SJSA1 (cell line): ENCODE measurements at regions not wholly inside any gene's neighbourhood (a gene's known extent, or its start where the extent isn't known, plus 50 kb on each side); places are given as distances from the start of the nearest gene placed in this dataset.
A peak's percentile ranks its signal among the peaks of the same experiment; 100 is the strongest.

Experiments
- DNase-seq, 2 experiments: peaks; one replicate each; pipeline ENCODE4 v3.0.0-alpha.2; 2015 to 2020; ENCODE audit warnings: low spot score in 2 of 2, low read depth in 1 of 2
- H3K27ac ChIP-seq: fragments of 250-450 bp; sonication (Bioruptor Pico); 2 replicates; pipeline ENCODE4 v1.5.1; 2020; ENCODE audit warnings: mild to moderate bottlenecking, moderate library complexity
- H3K27me3 ChIP-seq: fragments of 250-450 bp; sonication (Bioruptor Pico); replicated peaks from 2 replicates; pipeline ENCODE4 v1.5.1; 2020; ENCODE audit warnings: mild to moderate bottlenecking, moderate library complexity
- H3K36me3 ChIP-seq: fragments of 250-450 bp; sonication (Bioruptor Pico); 2 replicates; pipeline ENCODE4 v1.5.1; 2020; ENCODE audit warnings: mild to moderate bottlenecking
- H3K4me1 ChIP-seq: fragments of 250-450 bp; sonication (Bioruptor Pico); replicated peaks from 2 replicates; pipeline ENCODE4 v1.6.1; 2021; ENCODE audit warnings: mild to moderate bottlenecking
- H3K4me3 ChIP-seq: fragments of 250-450 bp; sonication (Bioruptor Pico); 2 replicates; pipeline ENCODE4 v1.5.1; 2020; ENCODE audit warnings: mild to moderate bottlenecking
- H3K9me3 ChIP-seq: fragments of 250-450 bp; sonication (Bioruptor Pico); replicated peaks from 2 replicates; pipeline ENCODE4 v1.5.1; 2020; ENCODE audit warnings: mild to moderate bottlenecking

- no peaks in the 10 kb centered on the region for H3K9me3 ChIP-seq
- H3K4me3 ChIP-seq = no peak overlapping the region
- DNase-seq = no peak
- H3K27ac ChIP-seq = no peak overlapping the region
- no peaks in the 10 kb centered on the region for H3K27me3 ChIP-seq
- no peaks in the 10 kb centered on the region for H3K4me1 ChIP-seq
- no peaks in the 10 kb centered on the region for H3K36me3 ChIP-seq
These were observed 210.3 kb downstream of the TMX3 start for GRCh38 chr18:68504441-68505177.

DNA sequence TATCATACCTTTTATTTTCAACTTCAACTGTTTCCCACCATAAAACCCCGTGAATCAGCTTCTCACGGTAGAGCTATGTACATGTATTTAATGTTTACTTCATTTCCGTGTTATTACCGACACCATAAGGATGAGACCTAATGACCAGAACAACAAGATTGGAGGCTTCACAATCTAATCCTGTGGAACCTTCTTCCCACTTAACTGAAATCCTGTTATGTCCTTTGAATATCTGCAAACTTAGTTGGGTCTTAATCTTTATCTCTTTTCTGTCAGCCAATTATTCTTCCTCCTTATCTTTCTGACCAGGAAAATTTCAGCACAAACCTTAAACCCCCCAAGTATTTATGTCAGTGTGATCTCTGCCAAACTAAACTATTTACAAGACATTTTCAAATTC lies 214.4 kb downstream of the TMX3 start:
- H3K27me3 ChIP-seq = no peaks in the 10 kb centered on the region
- H3K36me3 ChIP-seq = no peaks in the 10 kb centered on the region
- no peaks in the 10 kb centered on the region for H3K9me3 ChIP-seq
- no peak overlapping the region for H3K27ac ChIP-seq
- DNase-seq = no peak
- H3K4me1 ChIP-seq = no peaks in the 10 kb centered on the region
- H3K4me3 ChIP-seq = no peak overlapping the region

DNA sequence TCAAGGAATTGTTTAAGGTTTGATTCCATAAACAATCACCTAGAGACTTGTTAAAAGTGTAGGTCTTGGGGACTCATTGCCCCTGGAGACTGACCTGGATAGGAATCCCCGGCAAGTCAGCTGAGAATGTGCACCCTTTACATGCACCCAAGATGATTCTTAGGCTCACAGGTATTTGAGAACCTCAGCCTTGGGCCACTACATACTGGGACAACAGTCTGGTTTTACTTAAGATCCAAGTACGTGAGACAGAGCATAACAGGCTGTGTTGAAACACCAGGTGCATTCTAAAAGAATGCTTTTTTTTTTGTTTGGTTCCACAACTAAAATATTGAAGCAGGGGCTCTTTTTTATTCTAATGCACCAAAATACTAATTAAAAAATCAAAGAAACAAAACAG lies 215.8 kb downstream of the TMX3 start:
- DNase-seq = no peak
- no peaks in the 10 kb centered on the region for H3K9me3 ChIP-seq
- no peaks in the 10 kb centered on the region for H3K27me3 ChIP-seq
- no peaks in the 10 kb centered on the region for H3K4me1 ChIP-seq
- no peak overlapping the region for H3K27ac ChIP-seq
- no peak overlapping the region for H3K4me3 ChIP-seq
- H3K36me3 ChIP-seq = no peaks in the 10 kb centered on the region

GRCh38 chr18:68498636-68499035 lies 216.3 kb downstream of the TMX3 start:
- no peaks in the 10 kb centered on the region for H3K4me1 ChIP-seq
- H3K27ac ChIP-seq = no peak overlapping the region
- no peaks in the 10 kb centered on the region for H3K36me3 ChIP-seq
- DNase-seq = no peak
- no peaks in the 10 kb centered on the region for H3K27me3 ChIP-seq
- no peak overlapping the region for H3K4me3 ChIP-seq
- no peaks in the 10 kb centered on the region for H3K9me3 ChIP-seq

- Histone ChIP-seq H3K36me3 (no peaks in the 10 kb centered on the region), H3K9me3 (no peaks in the 10 kb centered on the region), H3K27ac (no peak overlapping the region), H3K4me3 (no peak overlapping the region), H3K4me1 (no peaks in the 10 kb centered on the region), H3K27me3 (no peaks in the 10 kb centered on the region)
- DNase-seq = no peak
These were observed 216.7 kb downstream of the TMX3 start for GRCh38 chr18:68498185-68498584.

GRCh38 chr18:68494802-68495581 lies 219.9 kb downstream of the TMX3 start:
- DNase-seq = no peak
- H3K9me3 ChIP-seq = no peaks in the 10 kb centered on the region
- no peaks in the 10 kb centered on the region for H3K36me3 ChIP-seq
- H3K4me1 ChIP-seq = no peaks in the 10 kb centered on the region
- H3K27me3 ChIP-seq = no peaks in the 10 kb centered on the region
- no peak overlapping the region for H3K27ac ChIP-seq
- no peak overlapping the region for H3K4me3 ChIP-seq

- no peak for DNase-seq
- Histone ChIP-seq H3K9me3 (no peaks in the 10 kb centered on the region), H3K27ac (no peak overlapping the region), H3K4me3 (no peak overlapping the region), H3K36me3 (no peaks in the 10 kb centered on the region), H3K27me3 (no peaks in the 10 kb centered on the region), H3K4me1 (no peaks in the 10 kb centered on the region)
These were observed 225.7 kb downstream of the TMX3 start for GRCh38 chr18:68489013-68489792.

DNA sequence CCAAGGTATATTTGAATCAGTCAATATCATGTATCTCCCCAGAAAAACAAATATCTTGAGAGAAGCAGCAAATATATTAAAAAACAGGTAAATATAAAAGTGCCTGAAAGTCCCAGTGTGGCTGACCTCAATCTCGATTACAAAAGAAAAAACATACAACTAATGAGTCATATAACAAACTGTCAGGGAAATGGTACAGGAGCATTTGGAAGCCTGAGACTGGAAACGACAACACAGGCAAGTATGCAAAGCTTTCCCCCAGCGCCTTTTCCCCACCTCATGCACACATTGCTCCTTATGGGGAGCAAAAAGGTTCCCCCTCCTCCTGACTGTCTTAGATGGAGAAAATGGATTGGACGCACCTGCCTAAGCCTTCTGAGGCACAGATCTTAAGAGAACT lies 230.7 kb downstream of the TMX3 start:
- no peaks in the 10 kb centered on the region for H3K36me3 ChIP-seq
- H3K27ac ChIP-seq = no peak overlapping the region
- no peak overlapping the region for H3K4me3 ChIP-seq
- no peaks in the 10 kb centered on the region for H3K9me3 ChIP-seq
- no peaks in the 10 kb centered on the region for H3K4me1 ChIP-seq
- DNase-seq = no peak
- H3K27me3 ChIP-seq = no peaks in the 10 kb centered on the region

- no peak overlapping the region for H3K27ac ChIP-seq
- no peak for DNase-seq
- no peaks in the 10 kb centered on the region for H3K9me3 ChIP-seq
- H3K4me1 ChIP-seq = no peaks in the 10 kb centered on the region
- H3K27me3 ChIP-seq = no peaks in the 10 kb centered on the region
- H3K36me3 ChIP-seq = no peaks in the 10 kb centered on the region
- H3K4me3 ChIP-seq = no peak overlapping the region
These were observed 232.1 kb downstream of the TMX3 start for GRCh38 chr18:68482815-68483214.

DNA sequence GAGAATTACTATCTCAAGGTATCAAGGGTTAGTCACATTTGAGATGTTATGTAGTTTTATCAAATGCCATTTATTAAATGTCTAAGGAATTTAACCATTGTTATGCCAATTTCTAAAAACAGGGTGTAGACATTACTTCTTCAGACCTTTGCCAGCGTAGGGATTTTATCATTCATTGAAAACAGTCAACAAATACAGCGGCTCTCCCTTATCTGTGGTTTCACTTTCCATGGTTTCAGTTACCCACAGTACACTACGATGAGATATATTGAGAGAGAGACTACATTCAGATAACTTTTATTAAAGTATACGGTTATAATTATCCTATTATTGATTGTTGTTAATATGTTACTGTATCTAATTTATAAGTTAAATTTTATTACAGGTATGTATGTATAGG lies 234.7 kb downstream of the TMX3 start:
- H3K27me3 ChIP-seq = no peaks in the 10 kb centered on the region
- no peak overlapping the region for H3K27ac ChIP-seq
- no peaks in the 10 kb centered on the region for H3K9me3 ChIP-seq
- no peak for DNase-seq
- no peaks in the 10 kb centered on the region for H3K4me1 ChIP-seq
- no peak overlapping the region for H3K4me3 ChIP-seq
- no peaks in the 10 kb centered on the region for H3K36me3 ChIP-seq

DNA sequence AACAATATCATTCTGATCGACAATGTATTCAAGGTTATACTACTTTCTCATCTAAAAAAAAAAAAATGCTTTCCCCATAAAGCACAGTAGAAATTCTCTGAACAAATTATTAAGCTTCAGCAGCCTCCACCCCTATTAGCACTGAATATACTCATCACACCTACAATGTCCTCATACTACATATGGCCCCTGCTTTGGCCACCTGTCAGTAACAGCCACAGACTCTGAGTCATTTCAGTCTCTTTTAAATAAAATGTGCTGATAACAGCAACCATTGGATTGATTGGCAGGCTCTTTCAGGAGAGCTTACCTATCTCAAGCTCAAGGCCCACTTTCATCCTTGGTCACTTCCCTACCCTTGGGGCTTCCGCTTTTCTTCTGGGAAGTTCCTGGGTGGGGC lies 236.7 kb downstream of the TMX3 start:
- no peak for DNase-seq
- H3K4me1 ChIP-seq = no peaks in the 10 kb centered on the region
- no peak overlapping the region for H3K27ac ChIP-seq
- H3K4me3 ChIP-seq = no peak overlapping the region
- H3K36me3 ChIP-seq = no peaks in the 10 kb centered on the region
- no peaks in the 10 kb centered on the region for H3K9me3 ChIP-seq
- H3K27me3 ChIP-seq = no peaks in the 10 kb centered on the region

GRCh38 chr18:68475883-68476282 lies 239.0 kb downstream of the TMX3 start:
- Histone ChIP-seq H3K4me3 (no peak overlapping the region), H3K36me3 (no peaks in the 10 kb centered on the region), H3K9me3 (no peaks in the 10 kb centered on the region), H3K4me1 (no peaks in the 10 kb centered on the region), H3K27me3 (no peaks in the 10 kb centered on the region), H3K27ac (no peak overlapping the region)
- no peak for DNase-seq

DNA sequence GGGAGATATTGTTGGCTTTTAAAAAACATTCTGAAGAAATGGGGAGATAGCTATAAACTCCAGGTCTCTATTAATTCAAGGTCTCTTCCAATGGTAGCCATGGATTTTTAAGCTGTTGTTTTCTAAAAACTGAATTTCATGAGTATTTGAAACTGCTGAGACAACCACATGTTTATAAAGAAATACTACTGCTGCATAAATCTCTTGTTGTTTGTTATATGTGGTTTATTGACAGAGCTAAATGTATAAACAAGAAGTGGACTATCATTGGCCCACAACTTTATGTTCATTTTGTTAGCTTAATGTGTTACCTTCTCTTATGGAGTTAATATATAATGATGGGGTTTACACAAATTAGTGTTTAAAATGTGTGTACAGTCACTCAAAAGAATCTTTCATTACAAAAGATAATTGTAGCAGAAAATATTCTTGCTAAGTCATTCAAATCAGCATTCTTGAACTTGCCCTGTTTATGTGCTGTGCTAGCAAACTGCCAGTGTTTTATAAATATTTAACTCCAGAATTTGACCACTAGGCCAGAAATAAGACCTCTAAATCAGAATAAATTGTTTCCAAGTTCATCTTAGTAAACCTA lies 242.1 kb downstream of the TMX3 start:
- Histone ChIP-seq H3K4me3 (no peak overlapping the region), H3K36me3 (no peaks in the 10 kb centered on the region), H3K9me3 (no peaks in the 10 kb centered on the region), H3K27me3 (no peaks in the 10 kb centered on the region), H3K4me1 (no peaks in the 10 kb centered on the region), H3K27ac (no peak overlapping the region)
- peak in 1 of 2 experiments; percentile 2 for DNase-seq
